CD1c-positive myeloid dendritic cell (primary cell): ENCODE measurements at regions not wholly inside any gene's neighbourhood (a gene's known extent, or its start where the extent isn't known, plus 50 kb on each side); places are given as distances from the start of the nearest gene placed in this dataset.
"Not testable (repeated sequence)": the region's sequence is repeated elsewhere in the genome, so short reads cannot be mapped to it uniquely, and the experiment has no call there.

Experiments
- DNase-seq: peaks from one replicate; pipeline ENCODE4 v3.0.0-alpha.2; 2016; ENCODE audit errors: extremely low spot score

DNA sequence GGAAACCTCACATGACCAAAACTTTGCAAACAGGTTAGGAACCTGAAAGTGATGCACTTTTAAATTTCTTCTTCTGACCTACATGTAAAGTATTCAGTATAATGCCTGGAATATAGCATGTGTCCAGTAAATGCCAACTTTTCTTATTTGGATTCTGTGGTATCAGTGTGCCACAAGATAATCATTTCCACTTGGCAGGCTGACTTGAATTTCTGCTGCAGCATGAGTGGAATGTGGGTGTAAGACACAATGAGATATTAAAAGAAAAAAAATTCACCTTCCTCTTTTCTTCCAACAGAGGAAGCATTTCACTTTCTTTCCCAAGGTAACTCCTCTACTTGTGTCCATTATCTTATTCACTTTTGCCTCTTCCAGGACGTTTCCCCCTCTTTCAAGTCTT lies 141.9 kb upstream of the PRKD1 start:
- DNase-seq: no peak

DNA sequence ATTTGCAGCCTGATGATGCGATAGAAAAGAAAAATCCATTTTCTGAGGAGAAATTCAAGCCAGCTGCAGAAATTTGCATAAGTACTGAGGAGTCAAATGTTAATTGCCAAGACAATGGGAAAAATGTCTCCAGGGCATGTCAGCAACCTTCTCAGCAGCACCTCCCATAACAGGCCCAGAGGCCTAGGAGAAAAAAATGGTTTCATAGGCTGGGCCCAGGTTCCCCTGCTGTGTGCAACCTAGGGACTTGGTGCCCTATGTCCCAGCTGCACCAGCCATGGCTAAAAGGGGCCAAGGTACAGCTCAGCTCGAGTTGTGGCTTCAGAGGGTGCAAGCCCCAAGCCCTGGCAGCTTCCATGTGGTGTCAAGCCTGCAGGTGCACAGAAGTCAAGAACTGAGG lies 144.8 kb upstream of the PRKD1 start:
- DNase-seq: not testable (repeated sequence)

DNA sequence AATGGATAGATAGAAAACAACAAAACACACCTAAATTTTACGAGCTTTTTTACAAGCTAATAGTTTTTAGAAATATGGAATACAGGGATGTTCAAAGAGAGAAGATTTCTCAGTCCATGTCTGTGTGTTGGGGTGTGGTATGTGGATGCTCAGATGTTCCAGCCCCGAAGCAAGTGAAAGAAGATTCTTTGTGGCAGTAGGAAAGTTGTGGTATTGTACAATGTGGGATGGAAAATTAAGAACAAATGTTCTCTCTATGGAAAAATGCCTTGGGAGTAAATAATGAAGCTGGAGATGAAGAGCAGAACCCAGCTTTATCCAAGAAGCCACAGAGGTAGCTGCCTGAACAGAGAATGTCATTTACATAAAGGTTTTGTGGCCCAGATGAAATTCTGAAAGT lies 150.3 kb upstream of the PRKD1 start:
- no peak for DNase-seq

DNA sequence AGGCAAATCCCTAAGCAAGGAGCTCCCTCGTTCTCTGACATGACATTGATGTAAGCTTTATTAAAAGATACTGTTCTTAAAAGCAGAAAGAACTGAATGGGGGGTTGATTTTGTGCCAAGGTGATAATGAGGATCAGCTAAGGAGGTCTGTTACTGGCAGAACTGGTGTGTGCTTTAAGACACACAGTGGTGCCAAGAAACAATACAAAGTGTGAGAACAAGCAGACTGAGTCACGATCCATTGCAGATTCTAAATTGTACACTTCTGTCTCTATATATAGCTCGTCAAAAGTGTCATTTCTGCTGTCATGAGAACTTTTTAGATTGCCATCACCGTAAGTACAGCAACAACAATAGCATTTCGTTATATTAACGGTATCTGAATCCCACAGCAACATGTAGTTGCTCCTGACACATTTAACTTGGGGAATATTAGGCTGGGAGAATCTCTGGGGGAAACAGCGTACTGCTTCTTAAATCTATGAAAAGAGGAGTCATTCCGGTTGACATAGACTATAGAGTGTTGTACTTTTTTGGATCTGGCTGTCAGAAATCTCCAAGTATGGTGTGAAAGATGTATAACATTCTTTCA lies 151.3 kb upstream of the PRKD1 start:
- DNase-seq: no peak

DNA sequence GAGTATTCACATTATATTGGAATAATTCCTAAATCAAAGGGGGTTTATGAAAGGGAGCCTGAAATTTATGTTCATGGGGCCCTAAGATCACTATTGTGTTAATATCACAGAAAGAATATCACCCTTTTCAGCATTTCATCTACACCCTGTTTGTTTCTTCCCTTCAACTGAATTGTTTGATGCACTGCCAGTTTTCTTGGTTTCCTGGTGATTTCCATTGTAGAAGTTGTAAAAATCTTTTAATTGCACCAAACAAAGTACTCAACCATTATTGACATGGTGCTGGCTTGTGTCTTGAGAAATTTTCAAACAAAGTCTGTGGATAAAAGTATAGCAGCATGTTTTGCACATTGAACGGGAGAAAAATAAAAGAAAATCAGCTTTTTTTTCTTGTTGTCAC lies 154.8 kb upstream of the PRKD1 start:
- no peak for DNase-seq

DNA sequence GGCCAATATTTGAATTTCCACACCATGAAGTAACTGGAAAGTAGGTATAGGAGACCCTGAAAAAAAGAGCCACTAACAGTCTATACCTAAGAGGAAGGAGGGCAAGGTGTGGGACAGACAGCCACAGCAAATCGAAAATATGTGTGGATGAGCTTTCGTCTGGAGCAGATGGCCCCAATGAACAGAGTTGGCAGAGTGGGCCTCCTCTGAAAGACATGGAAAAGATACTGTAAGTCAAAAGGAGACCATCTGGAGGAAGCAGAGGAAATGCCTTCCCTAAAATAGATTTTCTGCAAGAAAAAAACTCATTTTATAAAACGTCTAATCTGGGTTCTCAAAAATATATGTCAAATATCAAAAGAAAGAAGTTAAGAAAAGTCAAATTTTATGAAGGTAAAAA lies 157.2 kb upstream of the PRKD1 start:
- no peak for DNase-seq

DNA sequence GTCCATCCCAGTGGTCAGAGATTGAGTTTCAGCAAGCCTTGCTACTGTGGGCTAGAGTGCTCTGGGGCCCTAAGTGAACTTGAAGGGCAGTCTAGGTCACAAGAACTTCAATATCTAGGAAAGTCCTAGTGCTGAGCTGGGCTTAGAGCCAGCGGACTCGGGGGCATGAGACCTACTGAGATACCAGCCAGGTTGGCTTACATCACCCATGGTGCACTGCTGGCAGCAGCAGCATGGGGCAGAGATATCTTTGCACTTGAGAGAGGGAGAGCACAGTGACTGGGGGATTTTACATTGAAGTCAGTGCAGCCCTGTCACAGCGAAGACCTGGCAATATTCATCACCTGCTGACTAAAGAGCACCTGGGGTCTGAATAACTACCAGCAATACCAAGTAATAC lies 158.3 kb upstream of the PRKD1 start:
- no peak for DNase-seq

DNA sequence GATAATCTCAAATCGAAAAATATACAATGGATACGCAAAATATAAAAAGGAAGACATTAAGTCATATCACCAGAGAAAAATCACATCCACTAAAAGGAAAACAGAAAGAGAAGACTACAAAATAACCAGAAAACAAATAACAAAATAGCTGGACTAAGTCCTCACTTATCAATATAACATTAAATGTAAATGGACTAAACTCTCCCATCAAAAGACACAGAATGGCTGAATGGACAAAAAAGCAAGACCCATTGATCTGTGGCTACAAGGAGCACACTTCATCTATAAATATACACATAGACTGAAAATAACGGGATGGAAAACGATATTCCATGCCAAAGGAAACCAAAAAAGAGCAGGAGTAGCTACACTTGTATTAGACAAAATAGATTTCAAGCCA lies 161.0 kb upstream of the PRKD1 start:
- no peak for DNase-seq

DNA sequence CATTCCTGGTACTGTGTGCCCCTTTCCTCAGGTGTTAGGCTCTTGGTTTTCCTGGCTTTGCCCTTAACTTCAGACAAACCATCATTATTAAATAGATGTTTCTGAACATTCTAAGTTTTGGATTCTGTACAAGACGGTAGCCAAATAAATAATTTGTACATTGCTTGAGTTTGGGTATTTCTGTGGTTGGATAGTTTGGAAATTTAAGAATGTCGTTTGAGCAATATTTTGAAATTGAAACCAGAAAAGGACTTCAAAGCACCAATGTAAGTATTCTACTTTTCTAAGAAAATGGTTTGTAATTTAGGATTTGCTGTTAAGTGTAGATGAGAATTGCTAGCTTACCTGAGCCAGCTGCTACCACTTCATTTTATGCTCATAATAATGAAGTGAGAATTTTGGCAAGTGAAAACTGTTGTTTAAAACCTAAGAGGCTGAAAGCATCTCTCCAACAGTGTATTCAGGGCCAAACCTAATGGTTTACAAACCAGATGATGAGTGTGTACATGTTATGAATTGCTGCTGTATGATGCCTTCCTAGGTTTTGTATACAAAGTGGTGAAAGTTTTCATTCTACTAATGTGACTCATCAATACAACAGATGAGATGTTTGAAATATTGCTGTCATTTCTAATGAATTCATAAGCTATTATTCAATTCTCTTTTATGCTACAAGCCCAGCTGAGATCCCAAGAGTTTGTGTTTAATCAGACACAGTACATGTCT lies 181.5 kb upstream of the PRKD1 start:
- DNase-seq: no peak

DNA sequence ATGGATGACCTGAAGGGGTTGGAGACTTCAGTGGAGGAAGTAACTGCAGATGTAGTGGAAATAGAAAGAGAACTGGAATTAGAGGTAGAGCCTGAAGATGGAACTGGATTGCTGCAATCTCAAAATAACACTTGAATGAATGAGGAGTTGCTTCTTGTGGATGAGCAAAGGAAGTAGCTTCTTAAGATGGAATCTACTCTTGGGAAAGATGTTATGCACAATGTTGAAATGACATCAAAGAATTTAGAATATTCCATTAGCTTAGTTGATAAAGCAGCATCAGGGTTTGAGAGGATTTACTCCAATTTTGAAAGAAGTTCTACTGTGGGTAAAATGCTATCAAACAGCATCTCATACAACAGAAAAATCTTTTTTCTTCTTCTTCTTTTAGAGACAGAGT lies 186.4 kb upstream of the PRKD1 start:
- no peak for DNase-seq

DNA sequence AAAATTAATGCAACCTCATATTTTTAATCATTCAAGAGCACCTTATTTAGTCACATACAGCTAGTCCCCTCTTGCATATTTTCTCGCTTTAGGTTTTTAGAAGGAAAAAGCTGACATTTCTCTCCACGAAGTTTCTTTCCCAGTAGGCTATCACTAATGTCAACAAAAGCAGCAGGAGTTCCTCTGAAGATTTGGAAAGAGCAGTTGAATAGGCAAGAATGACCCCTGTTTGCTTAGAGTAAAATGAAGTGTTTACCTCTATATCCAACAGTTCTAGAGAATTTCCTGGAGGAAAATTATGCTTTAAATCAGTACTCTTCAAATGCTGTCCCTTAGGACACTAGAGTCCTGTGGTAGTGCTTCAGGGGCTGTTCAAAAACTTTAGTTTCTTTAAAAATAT lies 188.1 kb upstream of the PRKD1 start:
- DNase-seq: no peak

DNA sequence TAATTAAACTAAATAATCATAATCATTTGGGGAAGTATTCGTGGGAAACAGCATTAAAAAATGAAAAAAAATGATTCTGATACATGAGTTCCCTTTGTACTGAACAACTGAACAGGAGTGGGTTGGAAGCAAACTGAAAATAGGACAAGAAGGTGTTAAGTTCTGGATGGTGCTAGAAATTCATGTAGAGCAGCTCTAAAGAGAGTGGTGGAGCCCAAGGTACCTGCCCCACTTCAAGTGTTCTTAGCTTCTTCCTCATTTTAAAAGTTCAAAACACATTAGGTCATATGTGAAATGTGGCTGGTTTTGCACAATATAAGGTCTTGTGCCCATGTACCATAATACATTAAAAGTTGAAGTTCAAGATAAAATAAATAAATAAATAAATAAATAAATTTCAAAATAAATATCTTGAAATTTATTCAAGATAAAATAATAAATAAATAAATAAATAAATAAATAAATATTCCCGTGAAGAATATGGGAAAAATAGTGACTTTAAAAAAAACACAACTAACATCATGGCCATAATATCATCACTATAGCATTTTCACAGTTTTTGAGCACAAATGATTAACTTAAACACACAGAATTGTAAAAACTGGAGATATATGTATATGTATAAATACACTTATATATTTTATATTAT lies 191.5 kb upstream of the PRKD1 start:
- DNase-seq: no peak

DNA sequence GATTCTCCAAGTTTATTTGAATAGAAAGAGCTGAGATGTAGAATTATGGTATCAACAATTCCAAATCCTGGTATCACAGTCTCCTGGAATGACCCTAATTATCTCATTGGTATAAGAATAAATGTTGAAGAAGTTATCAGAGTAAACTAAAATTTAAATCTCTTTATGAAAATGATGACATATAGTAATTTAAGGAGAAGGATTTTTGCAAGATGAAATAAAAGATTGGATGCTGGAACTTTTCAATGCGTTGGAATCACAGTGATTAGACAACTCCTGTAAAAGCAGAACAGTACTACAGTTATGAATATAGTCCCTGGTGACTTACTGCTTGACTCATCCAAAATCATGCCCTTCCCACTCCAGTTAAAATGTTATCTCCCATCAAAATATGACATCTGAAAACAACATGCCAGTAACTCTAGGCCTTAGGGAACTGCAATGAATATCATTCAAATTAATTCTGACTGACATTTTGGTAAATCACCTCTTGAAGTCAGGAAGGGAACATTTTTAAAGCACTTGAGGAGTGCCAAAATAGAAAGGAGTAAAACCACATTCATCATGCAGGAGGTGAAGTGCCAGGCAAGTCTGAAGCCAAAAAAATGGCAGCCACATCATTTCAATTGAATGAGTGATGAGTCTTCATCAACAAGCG lies 197.8 kb upstream of the PRKD1 start:
- DNase-seq: no peak

DNA sequence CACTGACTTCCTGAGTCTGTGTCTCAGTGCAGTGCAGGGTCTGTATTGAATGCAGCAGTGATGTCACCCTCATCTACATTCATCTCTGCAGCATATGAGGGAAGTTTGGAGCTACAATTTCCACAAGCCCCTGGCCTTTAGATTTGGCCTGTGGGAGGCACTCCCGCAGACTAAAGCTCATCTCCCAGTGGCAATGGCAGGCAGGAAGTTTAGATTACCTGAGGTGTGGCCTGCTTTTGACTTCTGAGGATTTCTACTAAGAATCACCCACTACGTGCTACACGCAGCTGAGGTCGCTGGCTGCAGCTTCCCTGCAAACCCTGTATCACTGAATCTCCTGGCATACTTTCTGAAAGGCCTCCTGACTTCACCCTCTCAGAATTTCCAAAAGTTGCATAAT lies 202.2 kb upstream of the PRKD1 start:
- DNase-seq: no peak

DNA sequence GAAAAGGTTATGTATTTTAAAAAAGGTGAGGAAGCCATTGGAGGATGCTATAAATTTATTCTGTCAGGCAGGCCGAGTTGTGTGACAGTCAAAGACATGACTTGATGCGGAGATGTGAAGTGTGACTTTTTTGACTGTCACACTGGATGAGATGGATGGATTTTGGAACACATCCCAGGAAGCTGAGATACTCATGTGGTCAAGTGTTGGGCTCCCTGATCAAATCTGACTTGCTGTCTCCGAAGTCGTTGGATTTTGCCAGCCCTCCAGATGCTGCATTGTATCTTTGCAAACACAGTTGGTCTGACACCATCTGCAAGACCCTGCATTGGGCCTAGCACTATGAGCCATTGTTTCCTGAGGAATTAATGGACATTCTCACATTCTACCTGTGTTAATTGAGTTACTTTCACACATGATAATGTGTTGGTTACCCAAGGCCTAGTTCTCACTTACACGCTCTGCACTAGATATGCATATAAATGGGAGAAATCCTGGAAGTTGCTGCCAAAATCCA lies 204.0 kb upstream of the PRKD1 start:
- DNase-seq: no peak

DNA sequence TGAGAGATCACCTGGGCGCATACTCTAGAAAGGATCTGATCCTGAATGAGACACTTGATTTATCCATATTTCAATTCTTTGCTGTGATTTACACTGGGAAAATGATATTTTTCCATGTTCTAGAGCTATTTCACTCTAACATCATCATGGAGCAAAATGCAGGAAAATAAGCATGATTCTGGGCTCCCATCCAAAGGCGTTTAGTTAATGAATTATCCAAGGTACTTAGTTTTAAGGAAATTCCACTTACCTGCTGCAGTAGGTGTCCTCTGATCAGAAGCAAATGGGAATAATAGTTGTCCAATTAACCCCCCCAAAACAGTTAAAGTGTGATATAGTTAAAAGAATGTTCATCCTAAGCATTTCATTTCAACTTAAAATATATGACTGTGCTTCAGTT lies 204.5 kb upstream of the PRKD1 start:
- DNase-seq: no peak

DNA sequence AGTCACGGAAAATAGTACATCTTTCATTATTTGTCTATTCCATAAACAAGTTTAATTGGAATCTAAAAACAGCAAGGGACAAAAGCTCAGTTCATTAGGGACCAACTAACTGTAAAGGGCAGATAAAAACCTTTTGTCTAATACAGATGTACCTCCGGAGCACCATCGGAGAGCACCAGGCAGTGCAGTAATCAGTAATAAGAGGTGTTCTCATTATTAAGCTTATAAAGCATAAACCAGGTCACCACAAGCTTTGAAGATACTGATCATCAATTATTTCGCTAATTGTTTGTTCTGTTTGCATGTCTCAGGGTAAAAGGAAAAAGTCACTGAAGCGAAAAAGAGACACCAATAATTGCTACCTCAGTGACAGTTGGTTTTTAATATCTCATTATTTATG lies 207.3 kb upstream of the PRKD1 start:
- no peak for DNase-seq

DNA sequence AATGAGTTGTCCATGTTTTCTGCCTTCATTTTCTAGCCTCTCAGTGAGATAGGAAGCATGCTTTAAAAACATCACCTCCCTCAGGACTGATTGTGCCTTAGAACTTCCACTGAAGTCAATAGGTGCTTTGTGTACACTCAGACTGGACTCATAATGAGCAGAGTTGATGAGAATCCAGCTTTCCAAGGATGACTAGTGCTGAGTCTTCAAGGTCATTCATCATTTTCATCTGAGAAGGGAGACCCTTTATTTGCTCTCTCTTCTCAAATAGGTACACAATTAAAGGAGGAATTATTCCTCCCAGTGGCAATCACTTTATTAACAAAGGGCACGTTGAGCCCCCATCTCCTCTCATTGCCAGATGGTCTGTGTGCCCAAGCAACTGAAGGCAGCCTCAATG lies 210.9 kb upstream of the PRKD1 start:
- DNase-seq: no peak

DNA sequence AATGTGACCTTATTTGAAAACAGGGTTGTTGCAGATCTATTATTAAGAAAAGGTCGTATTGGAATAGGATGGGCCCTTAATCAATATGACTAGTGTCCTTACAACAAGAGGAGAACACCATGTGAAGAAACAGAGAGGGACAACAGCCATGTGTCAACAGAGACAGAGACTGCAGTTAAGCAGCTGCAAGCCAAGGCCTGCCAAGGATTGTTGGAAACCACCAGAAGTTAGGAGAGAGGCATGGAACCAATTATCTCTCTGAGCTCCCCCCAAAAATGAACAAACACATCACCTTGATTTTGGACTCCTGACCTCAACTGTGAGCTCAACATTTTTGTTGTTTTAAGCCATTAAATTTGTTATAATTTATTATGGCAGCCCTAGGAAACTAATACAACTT lies 214.6 kb upstream of the PRKD1 start:
- DNase-seq: no peak

DNA sequence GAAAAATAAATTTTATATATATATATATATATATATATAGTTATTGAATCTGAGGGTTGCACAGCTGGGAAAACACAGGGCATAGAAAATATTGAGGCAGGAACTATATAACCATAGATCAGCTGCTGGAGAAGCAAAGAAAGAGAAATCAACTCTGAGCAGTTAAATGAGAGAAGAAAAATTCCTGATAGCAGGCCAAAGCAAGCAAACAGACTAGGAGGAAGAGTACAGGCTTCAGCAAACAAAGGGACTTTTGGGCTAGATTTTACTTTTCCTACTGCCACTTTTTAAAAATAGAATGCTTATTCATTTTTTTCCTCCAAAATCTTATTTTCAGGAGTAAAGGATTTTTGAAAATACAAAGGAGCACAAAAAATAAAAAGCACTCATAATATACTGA lies 216.0 kb upstream of the PRKD1 start:
- DNase-seq: no peak

DNA sequence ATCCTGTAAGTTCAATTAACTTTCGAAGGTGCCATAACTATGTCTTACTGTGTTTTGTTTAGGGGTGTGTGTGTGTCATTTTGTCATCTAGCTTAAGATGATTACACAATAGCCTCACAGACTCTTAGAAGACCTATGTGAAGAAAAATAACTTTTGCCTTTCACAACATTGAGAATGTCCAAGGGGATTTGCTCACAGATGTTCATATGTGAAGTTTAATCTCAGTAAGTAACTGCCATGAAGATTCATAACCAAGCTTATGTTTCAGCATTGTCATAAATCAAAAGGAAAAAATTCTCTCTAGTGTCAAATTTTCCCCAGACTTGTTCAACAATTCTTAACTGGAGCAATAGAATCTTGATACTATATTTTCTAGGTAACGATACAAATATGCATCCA lies 226.1 kb upstream of the PRKD1 start:
- no peak for DNase-seq

DNA sequence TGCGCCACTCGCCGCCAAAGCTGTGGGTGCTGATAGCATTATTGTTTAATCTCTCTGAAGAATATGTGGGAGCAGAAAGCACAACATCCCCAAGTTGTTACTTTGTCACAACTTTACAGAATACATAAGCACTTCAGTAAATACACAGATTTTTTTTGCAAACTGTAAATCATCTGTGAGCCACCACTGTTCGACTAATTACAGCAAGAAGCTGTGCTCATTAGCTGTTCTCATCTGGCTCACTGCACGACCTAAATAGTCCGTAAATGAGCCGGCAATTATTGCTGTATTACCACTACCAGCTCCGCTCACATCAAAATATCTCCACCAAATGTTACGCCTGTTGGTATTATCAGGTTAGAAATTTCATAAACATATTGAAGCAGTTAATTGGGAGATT lies 228.9 kb upstream of the PRKD1 start:
- DNase-seq: no peak

DNA sequence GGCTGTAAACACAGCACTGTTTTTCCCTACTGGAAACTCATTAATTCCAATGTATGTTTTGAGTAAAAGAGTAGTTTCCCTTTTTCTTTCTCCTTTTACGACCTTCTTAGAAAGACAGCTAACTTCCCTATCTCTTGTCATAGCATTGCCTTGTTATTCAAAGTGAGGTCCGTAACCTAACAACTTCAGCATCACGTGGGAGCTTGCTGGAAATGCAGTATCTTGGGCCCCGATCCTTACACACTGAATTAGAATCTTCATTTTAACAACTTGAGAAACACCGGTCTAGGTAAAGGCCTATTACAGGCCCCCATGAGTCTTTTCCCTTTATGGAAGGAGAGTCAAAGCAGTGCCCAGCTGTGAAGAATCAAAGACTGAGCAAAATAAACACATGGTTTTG lies 230.7 kb upstream of the PRKD1 start:
- no peak for DNase-seq
